ENCODE measurements at regions not wholly inside any gene's neighbourhood (a gene's known extent, or its start where the extent isn't known, plus 50 kb on each side); places are given as distances from the start of the nearest gene placed in this dataset.
"Not testable (repeated sequence)": the region's sequence is repeated elsewhere in the genome, so short reads cannot be mapped to it uniquely, and the experiment has no call there.

DNA sequence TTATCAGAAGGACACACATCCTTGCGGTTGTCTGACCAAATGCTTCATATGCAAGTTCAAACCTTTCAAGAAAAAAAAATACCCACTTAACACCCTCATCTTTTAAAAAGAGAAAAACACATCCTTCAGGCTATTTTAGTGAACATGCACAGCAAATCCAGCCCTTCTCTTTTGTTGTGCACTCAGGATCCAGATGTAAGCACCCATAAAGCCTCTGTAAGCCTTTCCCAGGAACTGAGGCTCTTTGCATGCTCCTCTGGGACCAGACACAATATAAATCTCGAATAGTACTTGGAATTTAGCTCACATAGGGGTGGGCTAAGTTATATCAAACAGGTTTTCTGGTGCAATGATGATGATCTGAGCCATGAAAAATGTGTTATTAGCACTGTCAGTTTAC lies 308.8 kb upstream of the FAM98A start:
- TF ChIP-seq, protein P1, sequence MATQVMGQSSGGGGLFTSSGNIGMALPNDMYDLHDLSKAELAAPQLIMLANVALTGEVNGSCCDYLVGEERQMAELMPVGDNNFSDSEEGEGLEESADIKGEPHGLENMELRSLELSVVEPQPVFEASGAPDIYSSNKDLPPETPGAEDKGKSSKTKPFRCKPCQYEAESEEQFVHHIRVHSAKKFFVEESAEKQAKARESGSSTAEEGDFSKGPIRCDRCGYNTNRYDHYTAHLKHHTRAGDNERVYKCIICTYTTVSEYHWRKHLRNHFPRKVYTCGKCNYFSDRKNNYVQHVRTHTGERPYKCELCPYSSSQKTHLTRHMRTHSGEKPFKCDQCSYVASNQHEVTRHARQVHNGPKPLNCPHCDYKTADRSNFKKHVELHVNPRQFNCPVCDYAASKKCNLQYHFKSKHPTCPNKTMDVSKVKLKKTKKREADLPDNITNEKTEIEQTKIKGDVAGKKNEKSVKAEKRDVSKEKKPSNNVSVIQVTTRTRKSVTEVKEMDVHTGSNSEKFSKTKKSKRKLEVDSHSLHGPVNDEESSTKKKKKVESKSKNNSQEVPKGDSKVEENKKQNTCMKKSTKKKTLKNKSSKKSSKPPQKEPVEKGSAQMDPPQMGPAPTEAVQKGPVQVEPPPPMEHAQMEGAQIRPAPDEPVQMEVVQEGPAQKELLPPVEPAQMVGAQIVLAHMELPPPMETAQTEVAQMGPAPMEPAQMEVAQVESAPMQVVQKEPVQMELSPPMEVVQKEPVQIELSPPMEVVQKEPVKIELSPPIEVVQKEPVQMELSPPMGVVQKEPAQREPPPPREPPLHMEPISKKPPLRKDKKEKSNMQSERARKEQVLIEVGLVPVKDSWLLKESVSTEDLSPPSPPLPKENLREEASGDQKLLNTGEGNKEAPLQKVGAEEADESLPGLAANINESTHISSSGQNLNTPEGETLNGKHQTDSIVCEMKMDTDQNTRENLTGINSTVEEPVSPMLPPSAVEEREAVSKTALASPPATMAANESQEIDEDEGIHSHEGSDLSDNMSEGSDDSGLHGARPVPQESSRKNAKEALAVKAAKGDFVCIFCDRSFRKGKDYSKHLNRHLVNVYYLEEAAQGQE (IDR thresholded peaks at IDR 0.05; ENCODE audit: borderline replicate concordance) = no peak
- no peak for TF ChIP-seq EZH2 (IDR thresholded peaks at IDR 0.05; ENCODE audit: borderline replicate concordance, insufficient read depth, low read length, poor library complexity, severe bottlenecking)
- TF ChIP-seq RAD21 (conservative IDR thresholded peaks at IDR 0.05) = no peak
- TF ChIP-seq, protein P2, sequence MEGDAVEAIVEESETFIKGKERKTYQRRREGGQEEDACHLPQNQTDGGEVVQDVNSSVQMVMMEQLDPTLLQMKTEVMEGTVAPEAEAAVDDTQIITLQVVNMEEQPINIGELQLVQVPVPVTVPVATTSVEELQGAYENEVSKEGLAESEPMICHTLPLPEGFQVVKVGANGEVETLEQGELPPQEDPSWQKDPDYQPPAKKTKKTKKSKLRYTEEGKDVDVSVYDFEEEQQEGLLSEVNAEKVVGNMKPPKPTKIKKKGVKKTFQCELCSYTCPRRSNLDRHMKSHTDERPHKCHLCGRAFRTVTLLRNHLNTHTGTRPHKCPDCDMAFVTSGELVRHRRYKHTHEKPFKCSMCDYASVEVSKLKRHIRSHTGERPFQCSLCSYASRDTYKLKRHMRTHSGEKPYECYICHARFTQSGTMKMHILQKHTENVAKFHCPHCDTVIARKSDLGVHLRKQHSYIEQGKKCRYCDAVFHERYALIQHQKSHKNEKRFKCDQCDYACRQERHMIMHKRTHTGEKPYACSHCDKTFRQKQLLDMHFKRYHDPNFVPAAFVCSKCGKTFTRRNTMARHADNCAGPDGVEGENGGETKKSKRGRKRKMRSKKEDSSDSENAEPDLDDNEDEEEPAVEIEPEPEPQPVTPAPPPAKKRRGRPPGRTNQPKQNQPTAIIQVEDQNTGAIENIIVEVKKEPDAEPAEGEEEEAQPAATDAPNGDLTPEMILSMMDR (IDR thresholded peaks at IDR 0.05; ENCODE audit: poor library complexity, severe bottlenecking) = no peak
- TF ChIP-seq TAF1 (IDR thresholded peaks at IDR 0.05; ENCODE audit: low read depth) = no peak
- TF ChIP-seq EP300 (conservative IDR thresholded peaks at IDR 0.05; ENCODE audit: poor library complexity, severe bottlenecking) = no peak
- no peak for TF ChIP-seq MXI1 (conservative IDR thresholded peaks at IDR 0.05; ENCODE audit: poor library complexity, severe bottlenecking)
- no peak overlapping the region for H2AFZ ChIP-seq (ENCODE audit: low read depth, low read length)

DNA sequence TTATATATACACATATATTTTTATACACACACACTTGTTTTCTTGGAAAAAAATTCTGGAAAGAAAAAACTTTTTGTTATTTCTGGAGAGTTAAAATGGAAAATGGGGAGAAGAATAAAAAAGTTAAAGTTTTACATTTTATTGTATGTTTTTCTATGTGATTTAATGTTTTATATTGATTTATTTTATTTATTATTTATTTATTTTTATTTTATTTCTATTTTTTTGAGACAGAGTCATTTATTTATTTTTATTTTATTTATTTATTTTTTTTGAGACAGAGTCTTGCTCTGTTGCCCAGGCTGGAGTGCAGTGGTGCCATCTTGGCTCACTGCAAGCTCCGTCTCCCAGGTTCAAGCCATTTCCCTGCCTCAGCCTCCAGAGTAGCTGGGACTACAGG lies 307.0 kb upstream of the FAM98A start:
- H3K79me2 ChIP-seq (replicated peaks; ENCODE audit: insufficient read depth, low read length); H3K4me3 ChIP-seq (ENCODE audit: low read length); H2AFZ ChIP-seq (ENCODE audit: low read depth, low read length); H3K27ac ChIP-seq (ENCODE audit: low read length); H3K27me3 ChIP-seq (ENCODE audit: insufficient read depth, low read depth, low read length); H3F3A ChIP-seq (ENCODE audit: insufficient read depth, low read length, poor library complexity, severe bottlenecking); H3K9ac ChIP-seq (ENCODE audit: low read length); H3K36me3 ChIP-seq (ENCODE audit: insufficient read depth, low read length); H3K9me2 ChIP-seq (ENCODE audit: insufficient read depth, low read length); H3K4me2 ChIP-seq (ENCODE audit: low read length); H4K20me1 ChIP-seq (ENCODE audit: insufficient read depth); H3K9me3 ChIP-seq (ENCODE audit: low read length): not testable (repeated sequence)

More for the DNA sequence above, 308.8 kb upstream of the FAM98A start:
- H3F3A ChIP-seq (ENCODE audit: insufficient read depth, low read length, poor library complexity, severe bottlenecking) = no peaks in the 10 kb centered on the region
- H3K4me3 ChIP-seq (ENCODE audit: low read length) = no peak overlapping the region
- no peaks in the 10 kb centered on the region for H3K27me3 ChIP-seq (ENCODE audit: insufficient read depth, low read depth, low read length)
- no peaks in the 10 kb centered on the region for H3K9me3 ChIP-seq (ENCODE audit: low read length)
- H3K4me2 ChIP-seq (ENCODE audit: low read length) = no peak overlapping the region
- no peaks in the 10 kb centered on the region for H3K36me3 ChIP-seq (ENCODE audit: insufficient read depth, low read length)
- H3K9me2 ChIP-seq (ENCODE audit: insufficient read depth, low read length) = no peaks in the 10 kb centered on the region
- H3K9ac ChIP-seq (ENCODE audit: low read length) = no peak overlapping the region
- no peaks in the 10 kb centered on the region for H3K79me2 ChIP-seq (replicated peaks; ENCODE audit: insufficient read depth, low read length)
- no peaks in the 10 kb centered on the region for H4K20me1 ChIP-seq (ENCODE audit: insufficient read depth)
- no peak overlapping the region for H3K27ac ChIP-seq (ENCODE audit: low read length)

DNA sequence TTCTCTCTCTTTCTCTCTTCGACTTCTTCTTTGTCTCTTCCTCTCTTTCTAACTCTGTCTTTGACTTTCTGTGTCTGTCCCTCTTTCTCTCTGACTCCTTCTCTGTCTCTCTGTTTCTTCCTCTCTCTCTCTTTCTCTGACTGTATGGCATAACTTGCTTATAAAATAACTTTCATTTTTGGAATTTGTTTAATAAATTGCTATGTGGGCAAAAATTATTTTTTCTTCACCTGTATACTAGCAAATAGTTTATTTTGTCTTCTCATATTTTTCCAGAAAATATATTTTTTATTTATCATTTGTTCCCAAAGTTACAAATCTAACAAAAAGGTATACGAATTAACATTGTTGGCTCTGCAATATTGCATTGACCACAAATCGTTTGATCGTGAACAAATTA lies 305.7 kb upstream of the FAM98A start:
- no peak overlapping the region for H3K27ac ChIP-seq (ENCODE audit: low read length)
- no peaks in the 10 kb centered on the region for H3K27me3 ChIP-seq (ENCODE audit: insufficient read depth, low read depth, low read length)
- H3K9ac ChIP-seq (ENCODE audit: low read length) = no peak overlapping the region
- no peak overlapping the region for H2AFZ ChIP-seq (ENCODE audit: low read depth, low read length)
- no peaks in the 10 kb centered on the region for H4K20me1 ChIP-seq (ENCODE audit: insufficient read depth)
- no peaks in the 10 kb centered on the region for H3K9me2 ChIP-seq (ENCODE audit: insufficient read depth, low read length)
- no peaks in the 10 kb centered on the region for H3K79me2 ChIP-seq (replicated peaks; ENCODE audit: insufficient read depth, low read length)
- no peaks in the 10 kb centered on the region for H3K36me3 ChIP-seq (ENCODE audit: insufficient read depth, low read length)
- no peak overlapping the region for H3K4me3 ChIP-seq (ENCODE audit: low read length)
- TF ChIP-seq RAD21 (conservative IDR thresholded peaks at IDR 0.05) (no peak), MXI1 (conservative IDR thresholded peaks at IDR 0.05; ENCODE audit: poor library complexity, severe bottlenecking) (no peak), EZH2 (IDR thresholded peaks at IDR 0.05; ENCODE audit: borderline replicate concordance, insufficient read depth, low read length, poor library complexity, severe bottlenecking) (no peak), SMC3 (conservative IDR thresholded peaks at IDR 0.05; ENCODE audit: poor library complexity) (no peak), TAF1 (IDR thresholded peaks at IDR 0.05; ENCODE audit: low read depth) (no peak)
- no peaks in the 10 kb centered on the region for H3F3A ChIP-seq (ENCODE audit: insufficient read depth, low read length, poor library complexity, severe bottlenecking)
- no peaks in the 10 kb centered on the region for H3K9me3 ChIP-seq (ENCODE audit: low read length)
- H3K4me2 ChIP-seq (ENCODE audit: low read length) = no peak overlapping the region
